NB4 (cell line): ENCODE measurements at regions not wholly inside any gene's neighbourhood (a gene's known extent, or its start where the extent isn't known, plus 50 kb on each side); places are given as distances from the start of the nearest gene placed in this dataset.
"Not testable (repeated sequence)": the region's sequence is repeated elsewhere in the genome, so short reads cannot be mapped to it uniquely, and the experiment has no call there.

ENCODE experiments used
- DNase-seq: peaks from one replicate; pipeline ENCODE4 v3.0.0; 2010; ENCODE audit warnings: low read depth
- H3K4me3 ChIP-seq: one replicate; pipeline ENCODE4 v1.5.1; 2011; ENCODE audit warnings: mild to moderate bottlenecking, low read depth, low read length, moderate library complexity
- MYC ChIP-seq: IDR thresholded peaks from 2 replicates; pipeline ENCODE4 v1.6.1; 2011; ENCODE audit warnings: low read depth, low read length
- POLR2A ChIP-seq: IDR thresholded peaks from 2 replicates; pipeline ENCODE4 v1.6.1; 2011; ENCODE audit warnings: mild to moderate bottlenecking; ENCODE audit not compliant: insufficient read length; ENCODE audit errors: extremely low read depth
- TF ChIP-seq, protein P1 (sequence below): IDR thresholded peaks from 2 replicates; pipeline ENCODE4 v1.6.1; 2011; ENCODE audit warnings: low read depth, low read length
- TF ChIP-seq, protein P2 (sequence below): IDR thresholded peaks from one replicate; pipeline ENCODE4 v1.5.1; 2012; ENCODE audit warnings: low read depth, low read length

- TF ChIP-seq, protein P1, sequence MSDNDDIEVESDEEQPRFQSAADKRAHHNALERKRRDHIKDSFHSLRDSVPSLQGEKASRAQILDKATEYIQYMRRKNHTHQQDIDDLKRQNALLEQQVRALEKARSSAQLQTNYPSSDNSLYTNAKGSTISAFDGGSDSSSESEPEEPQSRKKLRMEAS: no peak
- TF ChIP-seq, protein P2, sequence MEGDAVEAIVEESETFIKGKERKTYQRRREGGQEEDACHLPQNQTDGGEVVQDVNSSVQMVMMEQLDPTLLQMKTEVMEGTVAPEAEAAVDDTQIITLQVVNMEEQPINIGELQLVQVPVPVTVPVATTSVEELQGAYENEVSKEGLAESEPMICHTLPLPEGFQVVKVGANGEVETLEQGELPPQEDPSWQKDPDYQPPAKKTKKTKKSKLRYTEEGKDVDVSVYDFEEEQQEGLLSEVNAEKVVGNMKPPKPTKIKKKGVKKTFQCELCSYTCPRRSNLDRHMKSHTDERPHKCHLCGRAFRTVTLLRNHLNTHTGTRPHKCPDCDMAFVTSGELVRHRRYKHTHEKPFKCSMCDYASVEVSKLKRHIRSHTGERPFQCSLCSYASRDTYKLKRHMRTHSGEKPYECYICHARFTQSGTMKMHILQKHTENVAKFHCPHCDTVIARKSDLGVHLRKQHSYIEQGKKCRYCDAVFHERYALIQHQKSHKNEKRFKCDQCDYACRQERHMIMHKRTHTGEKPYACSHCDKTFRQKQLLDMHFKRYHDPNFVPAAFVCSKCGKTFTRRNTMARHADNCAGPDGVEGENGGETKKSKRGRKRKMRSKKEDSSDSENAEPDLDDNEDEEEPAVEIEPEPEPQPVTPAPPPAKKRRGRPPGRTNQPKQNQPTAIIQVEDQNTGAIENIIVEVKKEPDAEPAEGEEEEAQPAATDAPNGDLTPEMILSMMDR: no peak
- TF ChIP-seq POLR2A (no peak), MYC (no peak)
- H3K4me3 ChIP-seq: no peak overlapping the region
- DNase-seq: no peak
These were observed 70.7 kb upstream of the TSPAN2 start for GRCh38 chr1:115159958-115160357.

- TF ChIP-seq, protein P2: no peak
- TF ChIP-seq, protein P1: no peak
- TF ChIP-seq POLR2A (no peak), MYC (no peak)
- no peak overlapping the region for H3K4me3 ChIP-seq
- DNase-seq: no peak
These were observed 68.9 kb upstream of the TSPAN2 start for GRCh38 chr1:115158181-115158580.

- no peak for DNase-seq
- no peak overlapping the region for H3K4me3 ChIP-seq
- TF ChIP-seq, protein P1: no peak
- TF ChIP-seq, protein P2: no peak
- no peak for TF ChIP-seq MYC
- TF ChIP-seq POLR2A: no peak
These were observed 67.6 kb upstream of the TSPAN2 start for GRCh38 chr1:115156826-115157468.

- no peak for DNase-seq
- TF ChIP-seq MYC (no peak), POLR2A (no peak)
- TF ChIP-seq, protein P2: no peak
- TF ChIP-seq, protein P1: no peak
- H3K4me3 ChIP-seq: no peak overlapping the region
These were observed 64.8 kb upstream of the TSPAN2 start for GRCh38 chr1:115153966-115154557.

GRCh38 chr1:115147928-115148327, 58.6 kb upstream of the TSPAN2 start:
- H3K4me3 ChIP-seq: not testable (repeated sequence)

GRCh38 chr1:115145226-115145625, 55.9 kb upstream of the TSPAN2 start:
- no peak overlapping the region for H3K4me3 ChIP-seq
- TF ChIP-seq, protein P2: no peak
- TF ChIP-seq POLR2A (no peak), MYC (no peak)
- TF ChIP-seq, protein P1: no peak
- DNase-seq: no peak

More at GRCh38 chr1:115147928-115148327, 58.6 kb upstream of the TSPAN2 start:
- not testable (repeated sequence) for DNase-seq
